ENCODE measurements at regions not wholly inside any gene's neighbourhood (a gene's known extent, or its start where the extent isn't known, plus 50 kb on each side); places are given as distances from the start of the nearest gene placed in this dataset.

DNA sequence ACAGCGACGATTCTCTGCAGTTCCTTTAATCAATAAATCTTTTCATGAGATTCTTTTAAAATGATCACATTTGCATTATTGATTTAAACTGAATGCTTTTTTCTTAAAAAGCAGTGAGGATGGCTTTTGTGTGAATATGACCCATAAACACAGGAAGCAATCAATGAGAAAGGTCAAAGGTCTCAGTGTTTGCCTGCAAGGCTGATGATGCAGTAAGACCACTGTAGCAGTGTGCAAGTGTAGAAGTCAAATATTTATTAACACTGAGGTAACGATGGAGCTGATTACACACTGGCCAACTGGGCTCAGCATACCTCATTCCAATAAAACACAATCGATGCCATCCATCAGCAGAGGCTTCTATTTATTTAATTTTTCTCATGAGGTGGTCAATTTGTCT is 633.5 kb downstream of the DCDC2C start:
- no peak for DNase-seq (ENCODE audit: low read depth)
- no peak for TF ChIP-seq CTCF (IDR thresholded peaks at IDR 0.05; ENCODE audit: low read length, missing control alignments)
- H3K4me3 ChIP-seq (replicated peaks; ENCODE audit: low read depth, low read length): no peak overlapping the region

DNA sequence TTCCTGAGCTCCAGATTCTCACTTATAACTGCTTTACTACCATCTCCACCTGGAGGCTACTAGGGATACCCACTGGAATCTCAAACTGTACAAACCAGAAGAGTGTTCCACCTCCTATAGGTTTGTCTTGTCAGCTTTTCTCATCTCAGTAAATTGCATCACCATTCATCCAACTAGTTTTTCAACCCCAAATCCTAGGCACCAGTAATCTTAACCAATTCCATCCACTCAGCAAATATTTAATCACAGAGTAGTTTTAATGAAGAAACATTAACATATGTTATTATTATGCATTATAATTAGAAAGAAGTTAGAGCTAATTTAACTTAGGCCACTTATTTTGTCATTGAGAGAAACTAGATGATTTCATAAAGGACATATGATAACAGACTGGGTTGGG is 635.0 kb downstream of the DCDC2C start:
- TF ChIP-seq CTCF (IDR thresholded peaks at IDR 0.05; ENCODE audit: low read length, missing control alignments): no peak
- H3K4me3 ChIP-seq (replicated peaks; ENCODE audit: low read depth, low read length): no peak overlapping the region
- no peak for DNase-seq (ENCODE audit: low read depth)

DNA sequence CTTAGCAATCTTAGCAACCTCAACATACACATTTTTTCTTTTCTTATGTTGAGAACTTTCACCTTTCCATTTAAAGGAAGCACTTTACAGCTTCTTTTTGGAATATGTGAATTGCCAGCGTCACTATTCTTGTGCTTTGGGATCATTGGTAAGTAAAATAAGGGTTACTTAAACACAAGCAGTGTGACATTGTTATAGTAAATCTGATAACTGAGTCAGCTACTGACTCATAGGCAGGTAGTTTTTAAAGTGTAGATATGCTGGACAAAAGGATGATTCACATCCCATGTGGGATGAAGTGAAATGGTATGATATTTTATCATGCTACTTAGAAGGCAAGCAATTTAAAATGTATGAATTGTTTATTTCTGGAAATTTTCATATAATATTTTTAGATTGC is 637.2 kb downstream of the DCDC2C start:
- DNase-seq (ENCODE audit: low read depth): no peak
- no peak for TF ChIP-seq CTCF (IDR thresholded peaks at IDR 0.05; ENCODE audit: low read length, missing control alignments)
- no peak overlapping the region for H3K4me3 ChIP-seq (replicated peaks; ENCODE audit: low read depth, low read length)

GRCh38 chr2:4346628-4347027 is 643.3 kb downstream of the DCDC2C start:
- H3K4me3 ChIP-seq (replicated peaks; ENCODE audit: low read depth, low read length): no peak overlapping the region
- no peak for DNase-seq (ENCODE audit: low read depth)
- no peak for TF ChIP-seq CTCF (IDR thresholded peaks at IDR 0.05; ENCODE audit: low read length, missing control alignments)

DNA sequence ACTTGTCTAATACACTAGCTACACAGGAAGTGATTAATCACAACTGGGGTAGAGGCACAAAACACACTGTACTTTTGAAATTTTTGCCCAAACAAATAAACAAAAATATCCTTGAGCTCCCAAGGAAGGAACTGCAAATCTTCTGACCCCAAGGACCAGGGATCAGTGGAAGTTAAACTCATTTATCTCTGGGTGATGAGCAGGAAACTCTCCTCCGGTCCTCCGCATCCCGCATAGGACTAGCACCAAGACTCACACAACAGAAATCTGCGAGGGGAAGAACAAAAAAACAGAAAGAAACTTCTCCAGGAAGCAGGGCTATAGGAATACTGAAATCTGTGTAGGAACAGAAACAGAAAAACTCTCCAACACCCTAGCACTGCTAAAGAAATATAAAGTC is 650.3 kb downstream of the DCDC2C start:
- DNase-seq (ENCODE audit: low read depth): no peak
- no peak overlapping the region for H3K4me3 ChIP-seq (replicated peaks; ENCODE audit: low read depth, low read length)
- no peak for TF ChIP-seq CTCF (IDR thresholded peaks at IDR 0.05; ENCODE audit: low read length, missing control alignments)

- H3K4me3 ChIP-seq (replicated peaks; ENCODE audit: low read depth, low read length): no peak overlapping the region
- DNase-seq (ENCODE audit: low read depth): peak; percentile 0
- no peak for TF ChIP-seq CTCF (IDR thresholded peaks at IDR 0.05; ENCODE audit: low read length, missing control alignments)
Measured at GRCh38 chr2:4354164-4354563, 650.8 kb downstream of the DCDC2C start.

DNA sequence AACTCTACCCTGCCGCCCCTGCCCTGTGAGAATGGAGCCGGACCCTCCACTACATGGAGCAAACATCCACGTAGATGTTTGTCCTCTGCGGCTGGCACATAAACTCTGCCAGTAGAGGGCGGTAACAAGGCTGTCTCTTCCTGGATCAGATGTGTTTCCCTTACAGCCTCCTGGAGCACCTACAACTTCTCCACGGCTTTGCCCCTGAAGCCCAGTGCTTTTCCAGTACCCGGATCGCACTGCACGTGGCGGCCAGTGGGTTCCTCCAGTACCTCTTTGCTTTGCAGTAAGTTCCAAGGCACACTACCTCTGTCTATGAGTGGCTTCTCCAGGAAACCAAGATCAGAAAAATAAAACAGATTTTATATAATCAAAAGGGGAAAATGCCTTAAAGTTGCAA is 651.3 kb downstream of the DCDC2C start:
- no peak for TF ChIP-seq CTCF (IDR thresholded peaks at IDR 0.05; ENCODE audit: low read length, missing control alignments)
- peak; percentile 1 for DNase-seq (ENCODE audit: low read depth)
- H3K4me3 ChIP-seq (replicated peaks; ENCODE audit: low read depth, low read length): no peak overlapping the region

All from fibroblast of pulmonary artery (primary cell).